Activated CD8-positive, alpha-beta memory T cell treated with anti-CD3 and anti-CD28 coated beads, Interleukin-2, amount 50 U/mL, for 48 hours (primary cell): ENCODE measurements at regions not wholly inside any gene's neighbourhood (a gene's known extent, or its start where the extent isn't known, plus 50 kb on each side); places are given as distances from the start of the nearest gene placed in this dataset.

Source experiments
- DNase-seq: peaks from one replicate; pipeline ENCODE4 v3.0.0-alpha.2; 2020

GRCh38 chr17:77396610-77397009, 255.8 kb downstream of the SEC14L1 start:
- no peak for DNase-seq

- DNase-seq = no peak
These were observed 257.5 kb downstream of the SEC14L1 start for GRCh38 chr17:77398274-77398673.

GRCh38 chr17:77399319-77399957, 258.7 kb downstream of the SEC14L1 start:
- DNase-seq = no peak

- DNase-seq = peak; percentile 88
These were observed 259.7 kb downstream of the SEC14L1 start for GRCh38 chr17:77400445-77400870.

- DNase-seq = no peak
These were observed 261.5 kb downstream of the SEC14L1 start for GRCh38 chr17:77402159-77402731.

GRCh38 chr17:77403854-77404253, 263.1 kb downstream of the SEC14L1 start:
- DNase-seq = no peak

- DNase-seq = peak; percentile 87
These were observed 264.2 kb downstream of the SEC14L1 start for GRCh38 chr17:77404812-77405581.

GRCh38 chr17:77405867-77406732, 265.3 kb downstream of the SEC14L1 start:
- no peak for DNase-seq

- no peak for DNase-seq
These were observed 266.8 kb downstream of the SEC14L1 start for GRCh38 chr17:77407321-77408277.

- DNase-seq = no peak
These were observed 267.5 kb downstream of the SEC14L1 start for GRCh38 chr17:77408284-77408683.

GRCh38 chr17:77409282-77410161, 268.8 kb downstream of the SEC14L1 start:
- no peak for DNase-seq

- DNase-seq = no peak
These were observed 269.7 kb downstream of the SEC14L1 start for GRCh38 chr17:77410470-77410869.

GRCh38 chr17:77414811-77415400, 274.1 kb downstream of the SEC14L1 start:
- DNase-seq = no peak

GRCh38 chr17:77416105-77416713, 275.4 kb downstream of the SEC14L1 start:
- DNase-seq = no peak

GRCh38 chr17:77417575-77417974, 276.8 kb downstream of the SEC14L1 start:
- no peak for DNase-seq

- no peak for DNase-seq
These were observed 277.8 kb downstream of the SEC14L1 start for GRCh38 chr17:77418609-77419008.

GRCh38 chr17:77419095-77419494, 278.3 kb downstream of the SEC14L1 start:
- no peak for DNase-seq

GRCh38 chr17:77419547-77420094, 278.9 kb downstream of the SEC14L1 start:
- DNase-seq = no peak

- no peak for DNase-seq
These were observed 279.5 kb downstream of the SEC14L1 start for GRCh38 chr17:77420095-77420803.
